Ascending aorta (tissue), 2 donors: ENCODE measurements at regions not wholly inside any gene's neighbourhood (a gene's known extent, or its start where the extent isn't known, plus 50 kb on each side); places are given as distances from the start of the nearest gene placed in this dataset.

Experiments used
- DNase-seq, 2 donors: peaks; one replicate each; pipeline ENCODE4 v3.0.0-alpha.2; 2019; ENCODE audit warnings: low spot score in 2 of 2
- H3K27ac ChIP-seq, 2 donors: fragments of 200-600 bp; sonication (generic); one replicate each; pipeline ENCODE4 v1.5.1; 2016 to 2017; ENCODE audit warnings: mild to moderate bottlenecking in 1 of 2
- H3K27me3 ChIP-seq: fragments of 200-600 bp; sonication (generic); one replicate; pipeline ENCODE4 v1.5.1; 2017
- H3K36me3 ChIP-seq, 2 donors: fragments of 200-600 bp; sonication (generic); one replicate each; pipeline ENCODE4 v1.5.1; 2016
- H3K4me1 ChIP-seq, 2 donors: fragments of 200-600 bp; sonication (generic); one replicate each; pipeline ENCODE4 v1.5.1; 2016 to 2017; ENCODE audit warnings: mild to moderate bottlenecking in 1 of 2
- H3K4me3 ChIP-seq, 2 donors: fragments of 200-600 bp; sonication (generic); one replicate each; pipeline ENCODE4 v1.5.1; 2016 to 2017; ENCODE audit warnings: mild to moderate bottlenecking in 1 of 2
- H3K9me3 ChIP-seq, 2 donors: fragments of 200-600 bp; sonication (generic); one replicate each; pipeline ENCODE4 v1.5.1; 2016
- CTCF ChIP-seq, 3 experiments: fragments of 200-600 bp in 2 of 3; fragments of 450-650 bp in 1 of 3; sonication (generic) in 2 of 3; IDR thresholded peaks; one replicate each; pipeline ENCODE4 v1.5.1; 2016 to 2019; ENCODE audit warnings: antibody characterized with exemption in 3 of 3, mild to moderate bottlenecking in 1 of 3, moderate library complexity in 1 of 3
- intact Hi-C: fragments of 100-400 bp; cut with DNase I; formaldehyde crosslinking; loops from one replicate; pipeline ENCODE4 v1.15.1; 2023

- intact Hi-C loops = no loop called here
- no peak for TF ChIP-seq CTCF (IDR thresholded peaks at IDR 0.05)
- Histone ChIP-seq H3K4me3 (no peak overlapping the region), H3K4me1 (no peaks in the 10 kb centered on the region), H3K9me3 (no peaks in the 10 kb centered on the region), H3K27ac (no peak overlapping the region), H3K36me3 (no peaks in the 10 kb centered on the region), H3K27me3 (no peaks in the 10 kb centered on the region)
- DNase-seq = no peak
These were observed 131.0 kb upstream of the PSMD7 start for GRCh38 chr16:74165566-74166080.

- DNase-seq = no peak
- Histone ChIP-seq H3K9me3 (no peaks in the 10 kb centered on the region), H3K27ac (no peak overlapping the region), H3K4me1 (no peaks in the 10 kb centered on the region), H3K27me3 (no peaks in the 10 kb centered on the region), H3K36me3 (no peaks in the 10 kb centered on the region), H3K4me3 (no peak overlapping the region)
- intact Hi-C loops = no loop called here
- TF ChIP-seq CTCF (IDR thresholded peaks at IDR 0.05) = no peak
These were observed 135.9 kb upstream of the PSMD7 start for GRCh38 chr16:74160759-74161158.

- Histone ChIP-seq H3K36me3 (no peaks in the 10 kb centered on the region), H3K4me3 (no peak overlapping the region), H3K27me3 (no peaks in the 10 kb centered on the region), H3K4me1 (no peaks in the 10 kb centered on the region), H3K27ac (no peak overlapping the region), H3K9me3 (no peaks in the 10 kb centered on the region)
- intact Hi-C loops = no loop called here
- no peak for DNase-seq
- TF ChIP-seq CTCF (IDR thresholded peaks at IDR 0.05) = no peak
These were observed 142.8 kb upstream of the PSMD7 start for GRCh38 chr16:74153773-74154172.

- intact Hi-C loops = no loop called here
- no peaks in the 10 kb centered on the region for H3K4me1 ChIP-seq
- DNase-seq = no peak
These were observed 150.0 kb upstream of the PSMD7 start for GRCh38 chr16:74146643-74147042.

GRCh38 chr16:74143171-74143570 lies 153.4 kb upstream of the PSMD7 start:
- no peak overlapping the region for H3K4me3 ChIP-seq
- no peaks in the 10 kb centered on the region for H3K36me3 ChIP-seq
- no peaks in the 10 kb centered on the region for H3K27me3 ChIP-seq
- H3K4me1 ChIP-seq = no peaks in the 10 kb centered on the region
- H3K27ac ChIP-seq = no peak overlapping the region
- H3K9me3 ChIP-seq = peaks cover 0 to 12% of the 10 kb centered on the region in 2 donors
- intact Hi-C loops = no loop called here
- TF ChIP-seq CTCF (IDR thresholded peaks at IDR 0.05) = no peak
- no peak for DNase-seq

More at GRCh38 chr16:74146643-74147042, 150.0 kb upstream of the PSMD7 start:
- no peaks in the 10 kb centered on the region for H3K27me3 ChIP-seq
- H3K4me3 ChIP-seq = no peak overlapping the region
- TF ChIP-seq CTCF (IDR thresholded peaks at IDR 0.05) = no peak
- H3K36me3 ChIP-seq = no peaks in the 10 kb centered on the region
- no peaks in the 10 kb centered on the region for H3K9me3 ChIP-seq
- H3K27ac ChIP-seq = no peak overlapping the region

- Histone ChIP-seq H3K27ac (no peak overlapping the region), H3K9me3 (peaks cover 0 to 12% of the 10 kb centered on the region in 2 donors), H3K4me1 (no peaks in the 10 kb centered on the region), H3K36me3 (no peaks in the 10 kb centered on the region), H3K4me3 (no peak overlapping the region), H3K27me3 (no peaks in the 10 kb centered on the region)
- no peak for TF ChIP-seq CTCF (IDR thresholded peaks at IDR 0.05)
- no peak for DNase-seq
- intact Hi-C loops = no loop called here
These were observed 155.6 kb upstream of the PSMD7 start for GRCh38 chr16:74141015-74141414.
